PC-9 (cell line): ENCODE measurements at regions not wholly inside any gene's neighbourhood (a gene's known extent, or its start where the extent isn't known, plus 50 kb on each side); places are given as distances from the start of the nearest gene placed in this dataset.
"Not testable (repeated sequence)": the region's sequence is repeated elsewhere in the genome, so short reads cannot be mapped to it uniquely, and the experiment has no call there.

ENCODE experiments used
- BruUV-seq: library from RNA; stranded (reverse); fragments of 400-500 nt; replicated peaks from 2 replicates; lab custom pipeline; 2021; lab: Mats Ljungman, UMichigan
- CTCF ChIA-PET: fragments of 300-600 bp; sonication (Branson Sonifier 250); formaldehyde crosslinking; loops from one replicate; lab custom pipeline; 2022; ENCODE audit warnings: antibody characterized with exemption; lab: Charles Lee
- POLR2A ChIA-PET: fragments of 300-600 bp; sonication (Branson Sonifier 250); formaldehyde crosslinking; loops from one replicate; lab custom pipeline; 2022; ENCODE audit warnings: antibody characterized with exemption; ENCODE audit not compliant: unreplicated experiment; lab: Charles Lee
- DNase-seq, 2 experiments: peaks; one replicate each; pipeline versions ENCODE4 v3.0.0 to v3.0.0-alpha.2; 2015 to 2022; ENCODE audit warnings: mixed read lengths in 1 of 2
- H2AFZ ChIP-seq: fragments of 200-600 bp; sonication (generic); 2 replicates; pipeline ENCODE4 v1.8.1; 2017; ENCODE audit warnings: antibody characterized with exemption
- H3F3A ChIP-seq: fragments of 200-600 bp; sonication (generic); 2 replicates; pipeline ENCODE4 v1.8.1; 2017; ENCODE audit warnings: antibody characterized with exemption, mild to moderate bottlenecking, low read depth; ENCODE audit not compliant: insufficient read depth
- H3K27ac ChIP-seq: fragments of 200-600 bp; sonication (generic); 2 replicates; pipeline ENCODE4 v1.6.1; 2016; ENCODE audit warnings: mixed run types
- H3K27me3 ChIP-seq: fragments of 200-600 bp; sonication (generic); 2 replicates; pipeline ENCODE4 v1.6.1; 2016; ENCODE audit warnings: low read depth, mixed run types; ENCODE audit not compliant: insufficient read depth
- H3K36me3 ChIP-seq: fragments of 200-600 bp; sonication (generic); 2 replicates; pipeline ENCODE4 v1.6.1; 2016; ENCODE audit warnings: low read depth, mixed run types
- H3K4me1 ChIP-seq: fragments of 200-600 bp; sonication (generic); replicated peaks from 2 replicates; pipeline ENCODE4 v1.6.1; 2016; ENCODE audit warnings: mixed run types; ENCODE audit not compliant: insufficient read depth
- H3K4me2 ChIP-seq: fragments of 200-600 bp; sonication (generic); 2 replicates; pipeline ENCODE4 v1.6.1; 2017; ENCODE audit warnings: mixed run types
- H3K4me3 ChIP-seq: fragments of 200-600 bp; sonication (generic); 2 replicates; pipeline ENCODE4 v1.6.1; 2016; ENCODE audit warnings: mixed run types
- H3K79me2 ChIP-seq: fragments of 200-600 bp; sonication (generic); 2 replicates; pipeline ENCODE4 v1.6.1; 2017; ENCODE audit warnings: low read depth, mixed run types
- H3K9me2 ChIP-seq: fragments of 200-600 bp; sonication (generic); 2 replicates; pipeline ENCODE4 v1.8.1; 2017; ENCODE audit warnings: mild to moderate bottlenecking; ENCODE audit not compliant: insufficient read depth
- H3K9me3 ChIP-seq: fragments of 200-600 bp; sonication (generic); 2 replicates; pipeline ENCODE4 v1.8.1; 2016; ENCODE audit warnings: low read depth; ENCODE audit not compliant: insufficient read depth
- H4K20me1 ChIP-seq: fragments of 200-600 bp; sonication (generic); 2 replicates; pipeline ENCODE4 v1.8.1; 2017; ENCODE audit not compliant: insufficient read depth
- CTCF ChIP-seq: fragments of 200-600 bp; sonication (generic); conservative IDR thresholded peaks from 2 replicates; pipeline ENCODE4 v1.6.1; 2017; ENCODE audit warnings: mixed run types, antibody characterized with exemption, mild to moderate bottlenecking, moderate library complexity
- EZH2 ChIP-seq: fragments of 200-600 bp; sonication (generic); IDR thresholded peaks from 2 replicates; pipeline ENCODE4 v1.8.0; 2017; ENCODE audit warnings: antibody characterized with exemption, low read depth
- intact Hi-C: fragments of 100-400 bp; cut with micrococcal nuclease; formaldehyde crosslinking; loops from one replicate; pipeline ENCODE4 v1.10.0; 2022; ENCODE audit not compliant: unreplicated experiment

- H3K27me3 ChIP-seq = no peaks in the 10 kb centered on the region
- no peak overlapping the region for H3K27ac ChIP-seq
- ChIA-PET POLR2A (no interaction called here), CTCF (no interaction called here)
- no peak overlapping the region for H3K4me2 ChIP-seq
- H3K4me1 ChIP-seq = peaks cover 23% of the 10 kb centered on the region
- no peak for DNase-seq
- no peaks in the 10 kb centered on the region for H3K9me2 ChIP-seq
- no TSS peak for BruUV-seq
- H3K79me2 ChIP-seq = no peaks in the 10 kb centered on the region
- H2AFZ ChIP-seq = no peak overlapping the region
- intact Hi-C loops = loop anchor here (10.0 kb wide), 2 partner anchors 141 to 231 kb away; no protein-coding TSS in a partner anchor
- peaks cover 18% of the 10 kb centered on the region for H3K9me3 ChIP-seq
- peaks cover 19% of the 10 kb centered on the region; the same call in 1 of the 2 replicates for H3F3A ChIP-seq
- no peaks in the 10 kb centered on the region for H4K20me1 ChIP-seq
- TF ChIP-seq CTCF (no peak), EZH2 (no peak)
- no peak overlapping the region for H3K4me3 ChIP-seq
- no peaks in the 10 kb centered on the region for H3K36me3 ChIP-seq
These were observed 408.0 kb upstream of the SLC30A5 start for GRCh38 chr5:68685863-68686262.

- CTCF ChIA-PET = no interaction called here
- Histone ChIP-seq H3F3A (peaks cover 12% of the 10 kb centered on the region; the same call in 1 of the 2 replicates), H3K9me2 (no peaks in the 10 kb centered on the region), H4K20me1 (no peaks in the 10 kb centered on the region), H2AFZ (no peak overlapping the region), H3K4me1 (peaks cover 9% of the 10 kb centered on the region), H3K27ac (no peak overlapping the region), H3K27me3 (no peaks in the 10 kb centered on the region), H3K4me3 (no peak overlapping the region), H3K36me3 (no peaks in the 10 kb centered on the region), H3K79me2 (no peaks in the 10 kb centered on the region), H3K4me2 (no peak overlapping the region), H3K9me3 (peaks cover 7% of the 10 kb centered on the region; the same call in 1 of the 2 replicates)
- intact Hi-C loops = loop anchor here (10.0 kb wide), 2 partner anchors 144 to 234 kb away; no protein-coding TSS in a partner anchor
- no peak for DNase-seq
- no peak for TF ChIP-seq EZH2
- no peak for TF ChIP-seq CTCF
- POLR2A ChIA-PET = interaction anchor here (0.5 kb wide), 1 partner anchor 17 kb away, joined by 3 read pairs; no protein-coding TSS in a partner anchor
- BruUV-seq = no TSS peak
These were observed 405.3 kb upstream of the SLC30A5 start for GRCh38 chr5:68688547-68688946.

GRCh38 chr5:68689010-68689409, 404.8 kb upstream of the SLC30A5 start:
- Histone ChIP-seq H3K4me1 (peaks cover 6% of the 10 kb centered on the region), H3K36me3 (no peaks in the 10 kb centered on the region), H3F3A (peaks cover 8% of the 10 kb centered on the region; the same call in 1 of the 2 replicates), H2AFZ (no peak overlapping the region), H3K9me2 (no peaks in the 10 kb centered on the region), H3K9me3 (peaks cover 7% of the 10 kb centered on the region; the same call in 1 of the 2 replicates), H3K27me3 (no peaks in the 10 kb centered on the region), H4K20me1 (no peaks in the 10 kb centered on the region), H3K27ac (no peak overlapping the region), H3K4me3 (no peak overlapping the region), H3K4me2 (no peak overlapping the region), H3K79me2 (no peaks in the 10 kb centered on the region)
- intact Hi-C loops = loop anchor here (10.0 kb wide), 2 partner anchors 144 to 234 kb away; no protein-coding TSS in a partner anchor
- ChIA-PET CTCF (no interaction called here), POLR2A (interaction anchor here (0.5 kb wide), 1 partner anchor 17 kb away, joined by 3 read pairs; no protein-coding TSS in a partner anchor)
- no peak for TF ChIP-seq EZH2
- TF ChIP-seq CTCF = no peak
- no TSS peak for BruUV-seq
- DNase-seq = no peak

GRCh38 chr5:68691874-68692273, 401.9 kb upstream of the SLC30A5 start:
- CTCF ChIA-PET, H3K79me2 ChIP-seq, BruUV-seq, H3K4me2 ChIP-seq, H3K9me2 ChIP-seq, H3K36me3 ChIP-seq, H3K9me3 ChIP-seq, POLR2A ChIA-PET, H4K20me1 ChIP-seq, H3K27me3 ChIP-seq, intact Hi-C loops, H3F3A ChIP-seq, H3K4me3 ChIP-seq, H3K4me1 ChIP-seq, H3K27ac ChIP-seq, DNase-seq, H2AFZ ChIP-seq: not testable (repeated sequence)
